GM12891 (cell line): ENCODE measurements at regions not wholly inside any gene's neighbourhood (a gene's known extent, or its start where the extent isn't known, plus 50 kb on each side); places are given as distances from the start of the nearest gene placed in this dataset.

Experiments used
- POLR2AphosphoS5 ChIP-seq: IDR thresholded peaks from 2 replicates; pipeline ENCODE4 v1.6.1; 2011; ENCODE audit warnings: low read depth, low read length, control low read depth
- TAF1 ChIP-seq: IDR thresholded peaks from 2 replicates; pipeline ENCODE4 v1.6.1; 2011; ENCODE audit warnings: low read depth, low read length, control low read depth

DNA sequence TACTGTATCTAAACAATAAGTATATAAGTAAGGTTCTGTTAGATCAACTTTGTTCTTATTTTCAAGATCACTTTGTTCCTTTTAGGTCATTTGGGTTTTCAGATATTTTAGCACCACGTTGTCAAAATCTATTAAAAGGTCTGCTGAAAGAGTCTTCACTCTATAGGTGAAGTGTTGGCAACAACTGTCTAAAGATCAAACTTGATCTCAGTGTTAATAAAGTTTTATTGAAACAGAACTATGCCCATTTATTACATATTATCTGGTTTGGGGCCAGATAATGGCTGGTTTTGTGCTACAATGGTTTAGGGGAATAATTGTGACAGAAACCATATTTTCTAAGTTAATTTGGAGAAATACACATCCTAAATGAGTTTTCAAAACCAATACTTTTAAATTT is 478.9 kb upstream of the GRM3 start:
- TF ChIP-seq TAF1 (no peak), POLR2AphosphoS5 (no peak)
